A549 (cell line): ENCODE measurements at regions not wholly inside any gene's neighbourhood (a gene's known extent, or its start where the extent isn't known, plus 50 kb on each side); places are given as distances from the start of the nearest gene placed in this dataset.

Experiments used
- ATAC-seq, 2 experiments: fragments of 200-7000 bp in 1 of 2; fragments of >200 bp in 1 of 2; cut with Nextera tagmentation in 1 of 2; cut with Tn5 transposase in 1 of 2; 3 replicates each; pipeline versions ENCODE4 v1.8.0 to v1.9.1; 2018 to 2020; ENCODE audit warnings: mild to moderate bottlenecking in 1 of 2, moderate library complexity in 1 of 2
- CTCF ChIA-PET: fragments of 300-600 bp; sonication (Branson Sonifier 250); formaldehyde crosslinking; extraction: SDS; loops from one replicate; lab custom pipeline; 2021; ENCODE audit warnings: antibody characterized with exemption, inconsistent platforms; lab: Yijun Ruan, JAX
- POLR2A ChIA-PET: fragments of 350-600 bp; formaldehyde crosslinking; extraction: SDS; loops from one replicate; lab custom pipeline; 2021; ENCODE audit warnings: antibody characterized with exemption, inconsistent platforms; lab: Yijun Ruan, JAX
- DNase-seq, 2 experiments: peaks; one replicate each; pipeline versions ENCODE4 v3.0.0 to v3.0.0-alpha.2; 2011 to 2016; ENCODE audit warnings: low read depth in 1 of 2, low spot score in 1 of 2
- FAIRE-seq: peaks from 2 replicates; lab custom pipeline; 2011; peaks lifted over from hg19 to GRCh38; lab: Jason Lieb, UNC
- H3K27ac ChIP-seq, 2 experiments: fragments of >200 bp; sonication (Bioruptor Twin); formaldehyde crosslinking; 3 replicates each; pipeline ENCODE4 v1.5.1; 2016 to 2017
- H3K4me1 ChIP-seq: fragments of >200 bp; sonication (Bioruptor Twin); formaldehyde crosslinking; 3 replicates; pipeline ENCODE4 v1.6.1; 2016
- H3K4me2 ChIP-seq: fragments of >200 bp; sonication (Bioruptor Twin); formaldehyde crosslinking; 3 replicates; pipeline ENCODE4 v1.6.1; 2016
- H3K4me3 ChIP-seq: fragments of >200 bp; sonication (Bioruptor Twin); formaldehyde crosslinking; 3 replicates; pipeline ENCODE4 v1.5.1; 2016
- H3K9me3 ChIP-seq: fragments of >200 bp; sonication (Bioruptor Twin); formaldehyde crosslinking; 3 replicates; pipeline ENCODE4 v1.6.1; 2016
- BHLHE40 ChIP-seq: IDR thresholded peaks from 2 replicates; pipeline ENCODE4 v1.6.1; 2012; ENCODE audit warnings: low read depth, low read length, inconsistent platforms
- CBX2 ChIP-seq: fragments of 200-600 bp; sonication (generic); IDR thresholded peaks from 2 replicates; pipeline ENCODE4 v1.6.1; 2016; ENCODE audit warnings: low read depth, mild to moderate bottlenecking, borderline replicate concordance
- CBX8 ChIP-seq: fragments of 200-600 bp; sonication (generic); IDR thresholded peaks from 2 replicates; pipeline ENCODE4 v1.6.1; 2016
- CHD2 ChIP-seq: fragments of 150-350 bp; IDR thresholded peaks from 2 replicates; pipeline ENCODE4 v1.6.1; 2014; ENCODE audit warnings: low read length; ENCODE audit not compliant: partially characterized antibody
- CHD4 ChIP-seq: fragments of 200-600 bp; sonication (generic); IDR thresholded peaks from 2 replicates; pipeline ENCODE4 v1.6.1; 2016; ENCODE audit warnings: antibody characterized with exemption, mild to moderate bottlenecking, borderline replicate concordance
- EP300 ChIP-seq, 2 experiments: fragments of >200 bp; sonication (Bioruptor Twin); formaldehyde crosslinking; IDR thresholded peaks; 2 replicates in 1 of 2; 3 replicates in 1 of 2; pipeline ENCODE4 v1.6.1; 2016 to 2017
- HDAC2 ChIP-seq: fragments of 200-600 bp; sonication (generic); IDR thresholded peaks from 2 replicates; pipeline ENCODE4 v1.6.1; 2016
- HEYL ChIP-seq: fragments of 250-450 bp; sonication (Bioruptor Pico); IDR thresholded peaks from 2 replicates; pipeline ENCODE4 v1.8.0; 2021; ENCODE audit warnings: mild to moderate bottlenecking, moderate library complexity
- HOXA7 ChIP-seq: fragments of 250-450 bp; sonication (Bioruptor Pico); IDR thresholded peaks from 2 replicates; pipeline ENCODE4 v1.5.0; 2020; ENCODE audit warnings: mild to moderate bottlenecking, moderate library complexity
- HOXB5 ChIP-seq: fragments of 250-450 bp; sonication (Bioruptor Pico); IDR thresholded peaks from 2 replicates; pipeline ENCODE4 v1.5.0; 2020; ENCODE audit warnings: mild to moderate bottlenecking, moderate library complexity
- JUN ChIP-seq, 2 experiments: fragments of >200 bp; sonication (Bioruptor Twin); formaldehyde crosslinking; IDR thresholded peaks; 2 replicates in 1 of 2; 3 replicates in 1 of 2; pipeline ENCODE4 v1.6.1; 2016 to 2017
- KDM1A ChIP-seq: fragments of 200-600 bp; sonication (generic); IDR thresholded peaks from 2 replicates; pipeline ENCODE4 v1.6.1; 2016; ENCODE audit warnings: low read depth, mild to moderate bottlenecking
- KDM5A ChIP-seq: fragments of 200-600 bp; sonication (generic); IDR thresholded peaks from 2 replicates; pipeline ENCODE4 v1.6.1; 2016; ENCODE audit warnings: antibody characterized with exemption, mild to moderate bottlenecking
- NR3C1 ChIP-seq: fragments of >200 bp; sonication (Bioruptor Twin); formaldehyde crosslinking; IDR thresholded peaks from 3 replicates; pipeline ENCODE4 v1.6.1; 2017
- POLR2A ChIP-seq: IDR thresholded peaks from 2 replicates; pipeline ENCODE4 v1.6.1; 2012; ENCODE audit warnings: mild to moderate bottlenecking, low read length
- POLR2AphosphoS2 ChIP-seq: conservative IDR thresholded peaks from 2 replicates; pipeline ENCODE4 v1.6.1; 2012; ENCODE audit warnings: low read length, improper control_type of control experiment, inconsistent platforms
- RFX5 ChIP-seq: fragments of 450-650 bp; IDR thresholded peaks from 2 replicates; pipeline ENCODE4 v1.7.1; 2014; ENCODE audit warnings: antibody characterized with exemption, mild to moderate bottlenecking, moderate library complexity
- SMC3 ChIP-seq: fragments of >200 bp; sonication (Bioruptor Twin); formaldehyde crosslinking; IDR thresholded peaks from 3 replicates; pipeline ENCODE4 v1.6.1; 2018; ENCODE audit warnings: inconsistent platforms
- SREBF2 ChIP-seq: fragments of 450-650 bp; IDR thresholded peaks from 2 replicates; pipeline ENCODE4 v1.6.1; 2014; ENCODE audit warnings: mild to moderate bottlenecking, moderate library complexity
- TFCP2L1 ChIP-seq: fragments of 250-450 bp; sonication (Bioruptor Pico); IDR thresholded peaks from 2 replicates; pipeline ENCODE4 v1.5.0; 2021; ENCODE audit warnings: mild to moderate bottlenecking
- ZFP36 ChIP-seq: fragments of 450-650 bp; IDR thresholded peaks from 2 replicates; pipeline ENCODE4 v1.6.1; 2014; ENCODE audit warnings: borderline replicate concordance; ENCODE audit not compliant: partially characterized antibody
- WGBS: methylation state at CpG from one replicate; pipeline ENCODE4 v1.1.6; 2017; ENCODE audit errors: missing lambda C conversion rate; 5-methylcytosine and 5-hydroxymethylcytosine counted together
- TF ChIP-seq, protein P1 (sequence below): IDR thresholded peaks from 2 replicates; pipeline ENCODE4 v1.6.1; 2012; ENCODE audit warnings: low read depth, borderline replicate concordance
- TF ChIP-seq, protein P2 (sequence below): fragments of 250-450 bp; sonication (Bioruptor Pico); IDR thresholded peaks from 2 replicates; pipeline ENCODE4 v1.5.0; 2021; ENCODE audit warnings: mild to moderate bottlenecking, moderate library complexity, borderline replicate concordance
- TF ChIP-seq, protein P3 (sequence below): fragments of >200 bp; sonication (Bioruptor Twin); formaldehyde crosslinking; IDR thresholded peaks from 2 replicates; pipeline ENCODE4 v1.6.1; 2016
- TF ChIP-seq, protein P4 (sequence below): IDR thresholded peaks from 2 replicates; pipeline ENCODE4 v1.6.1; 2012
- TF ChIP-seq, protein P5 (sequence below): fragments of >200 bp; sonication (Bioruptor Twin); formaldehyde crosslinking; IDR thresholded peaks from 3 replicates; pipeline ENCODE4 v1.5.1; 2016
- TF ChIP-seq, protein P6 (sequence below): fragments of 150-350 bp; IDR thresholded peaks from 2 replicates; pipeline ENCODE4 v1.6.1; 2014; ENCODE audit warnings: low read depth, mild to moderate bottlenecking, low read length

DNA sequence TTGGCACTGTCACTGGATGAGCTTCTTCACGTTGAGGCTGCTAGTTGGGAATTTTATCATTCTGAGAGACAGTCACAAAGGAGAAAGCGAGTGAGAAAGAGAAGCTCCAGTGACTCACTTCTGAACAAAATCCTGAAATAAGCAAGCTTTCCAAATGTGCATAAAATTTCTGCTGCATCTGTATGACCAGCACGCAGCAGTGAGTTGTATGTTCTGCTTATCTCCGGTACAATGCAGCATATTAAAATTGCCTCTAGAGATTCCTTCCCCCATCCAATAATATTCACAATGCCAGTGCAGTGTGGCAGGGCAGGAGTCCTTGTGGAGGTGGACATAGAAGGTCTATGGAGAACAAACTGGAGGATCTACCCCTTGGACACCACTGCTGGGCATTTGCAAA lies 290.5 kb downstream of the ADGB start:
- FAIRE-seq (no peak), DNase-seq (no peak), ATAC-seq (no peak)
- H3K27ac ChIP-seq = no peak overlapping the region
- H3K4me3 ChIP-seq = no peak overlapping the region
- WGBS = 87% methylated on average over 4 of the region's 4 CpGs
- CTCF ChIA-PET = interaction anchor here (1.2 to 1.7 kb wide), 2 partner anchors 12 to 27 kb away, joined by 3 to 7 read pairs; no protein-coding TSS in a partner anchor
- H3K4me2 ChIP-seq = no peak overlapping the region
- POLR2A ChIA-PET = no interaction called here
- no peaks in the 10 kb centered on the region for H3K9me3 ChIP-seq
- peaks cover 10% of the 10 kb centered on the region; the same call in 1 of the 3 replicates for H3K4me1 ChIP-seq
- TF ChIP-seq CHD2 = no peak
- no peak for TF ChIP-seq JUN (IDR thresholded peaks at IDR 0.05)
- TF ChIP-seq HEYL (CRISPR knock-in tag) = no peak
- no peak for TF ChIP-seq RFX5
- no peak for TF ChIP-seq POLR2A
- TF ChIP-seq ZFP36 = no peak
- no peak for TF ChIP-seq HOXB5 (CRISPR knock-in tag)
- no peak for TF ChIP-seq KDM5A
- TF ChIP-seq HOXA7 (CRISPR knock-in tag) = no peak
- TF ChIP-seq, protein P1, sequence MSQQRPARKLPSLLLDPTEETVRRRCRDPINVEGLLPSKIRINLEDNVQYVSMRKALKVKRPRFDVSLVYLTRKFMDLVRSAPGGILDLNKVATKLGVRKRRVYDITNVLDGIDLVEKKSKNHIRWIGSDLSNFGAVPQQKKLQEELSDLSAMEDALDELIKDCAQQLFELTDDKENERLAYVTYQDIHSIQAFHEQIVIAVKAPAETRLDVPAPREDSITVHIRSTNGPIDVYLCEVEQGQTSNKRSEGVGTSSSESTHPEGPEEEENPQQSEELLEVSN = no peak

DNA sequence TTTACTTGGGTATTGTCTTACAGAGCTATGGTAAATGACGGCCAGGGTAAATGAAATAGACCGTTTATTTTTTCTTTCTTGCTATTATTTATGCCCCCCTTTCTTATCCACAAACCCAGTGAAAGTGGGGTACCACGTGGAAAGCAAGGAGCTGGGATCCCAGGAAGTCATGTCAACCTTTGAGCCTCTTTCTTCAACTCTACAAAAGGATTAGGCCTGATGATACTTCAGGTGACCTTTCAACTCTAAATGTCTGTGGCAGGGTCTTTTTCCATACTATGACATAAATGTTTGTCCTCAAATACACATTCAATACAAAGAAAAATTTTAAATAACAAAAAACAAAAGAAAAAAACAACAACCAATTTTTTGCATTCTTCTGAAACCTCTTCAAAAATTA lies 291.4 kb downstream of the ADGB start:
- no peak for TF ChIP-seq CHD4
- no peak for TF ChIP-seq NR3C1
- TF ChIP-seq BHLHE40 = no peak
- no peak for TF ChIP-seq POLR2AphosphoS2
- TF ChIP-seq, protein P2, sequence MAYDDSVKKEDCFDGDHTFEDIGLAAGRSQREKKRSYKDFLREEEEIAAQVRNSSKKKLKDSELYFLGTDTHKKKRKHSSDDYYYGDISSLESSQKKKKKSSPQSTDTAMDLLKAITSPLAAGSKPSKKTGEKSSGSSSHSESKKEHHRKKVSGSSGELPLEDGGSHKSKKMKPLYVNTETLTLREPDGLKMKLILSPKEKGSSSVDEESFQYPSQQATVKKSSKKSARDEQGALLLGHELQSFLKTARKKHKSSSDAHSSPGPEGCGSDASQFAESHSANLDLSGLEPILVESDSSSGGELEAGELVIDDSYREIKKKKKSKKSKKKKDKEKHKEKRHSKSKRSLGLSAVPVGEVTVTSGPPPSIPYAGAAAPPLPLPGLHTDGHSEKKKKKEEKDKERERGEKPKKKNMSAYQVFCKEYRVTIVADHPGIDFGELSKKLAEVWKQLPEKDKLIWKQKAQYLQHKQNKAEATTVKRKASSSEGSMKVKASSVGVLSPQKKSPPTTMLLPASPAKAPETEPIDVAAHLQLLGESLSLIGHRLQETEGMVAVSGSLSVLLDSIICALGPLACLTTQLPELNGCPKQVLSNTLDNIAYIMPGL (CRISPR knock-in tag) = no peak
- no peak for TF ChIP-seq CBX8
- TF ChIP-seq, protein P3, sequence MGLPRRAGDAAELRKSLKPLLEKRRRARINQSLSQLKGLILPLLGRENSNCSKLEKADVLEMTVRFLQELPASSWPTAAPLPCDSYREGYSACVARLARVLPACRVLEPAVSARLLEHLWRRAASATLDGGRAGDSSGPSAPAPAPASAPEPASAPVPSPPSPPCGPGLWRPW = no peak
- TF ChIP-seq CHD2 = no peak
- TF ChIP-seq HOXA7 (CRISPR knock-in tag) = no peak
- no peak for TF ChIP-seq EP300 (IDR thresholded peaks at IDR 0.05)
- no peak for TF ChIP-seq SREBF2
- TF ChIP-seq TFCP2L1 (CRISPR knock-in tag) = no peak
- no peak for TF ChIP-seq CBX2
- no peak for TF ChIP-seq KDM1A
- TF ChIP-seq, protein P4, sequence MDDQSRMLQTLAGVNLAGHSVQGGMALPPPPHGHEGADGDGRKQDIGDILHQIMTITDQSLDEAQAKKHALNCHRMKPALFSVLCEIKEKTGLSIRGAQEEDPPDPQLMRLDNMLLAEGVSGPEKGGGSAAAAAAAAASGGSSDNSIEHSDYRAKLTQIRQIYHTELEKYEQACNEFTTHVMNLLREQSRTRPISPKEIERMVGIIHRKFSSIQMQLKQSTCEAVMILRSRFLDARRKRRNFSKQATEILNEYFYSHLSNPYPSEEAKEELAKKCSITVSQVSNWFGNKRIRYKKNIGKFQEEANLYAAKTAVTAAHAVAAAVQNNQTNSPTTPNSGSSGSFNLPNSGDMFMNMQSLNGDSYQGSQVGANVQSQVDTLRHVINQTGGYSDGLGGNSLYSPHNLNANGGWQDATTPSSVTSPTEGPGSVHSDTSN = no peak
- no peak for TF ChIP-seq POLR2A
- TF ChIP-seq, protein P5, sequence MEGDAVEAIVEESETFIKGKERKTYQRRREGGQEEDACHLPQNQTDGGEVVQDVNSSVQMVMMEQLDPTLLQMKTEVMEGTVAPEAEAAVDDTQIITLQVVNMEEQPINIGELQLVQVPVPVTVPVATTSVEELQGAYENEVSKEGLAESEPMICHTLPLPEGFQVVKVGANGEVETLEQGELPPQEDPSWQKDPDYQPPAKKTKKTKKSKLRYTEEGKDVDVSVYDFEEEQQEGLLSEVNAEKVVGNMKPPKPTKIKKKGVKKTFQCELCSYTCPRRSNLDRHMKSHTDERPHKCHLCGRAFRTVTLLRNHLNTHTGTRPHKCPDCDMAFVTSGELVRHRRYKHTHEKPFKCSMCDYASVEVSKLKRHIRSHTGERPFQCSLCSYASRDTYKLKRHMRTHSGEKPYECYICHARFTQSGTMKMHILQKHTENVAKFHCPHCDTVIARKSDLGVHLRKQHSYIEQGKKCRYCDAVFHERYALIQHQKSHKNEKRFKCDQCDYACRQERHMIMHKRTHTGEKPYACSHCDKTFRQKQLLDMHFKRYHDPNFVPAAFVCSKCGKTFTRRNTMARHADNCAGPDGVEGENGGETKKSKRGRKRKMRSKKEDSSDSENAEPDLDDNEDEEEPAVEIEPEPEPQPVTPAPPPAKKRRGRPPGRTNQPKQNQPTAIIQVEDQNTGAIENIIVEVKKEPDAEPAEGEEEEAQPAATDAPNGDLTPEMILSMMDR = no peak
- TF ChIP-seq, protein P6, sequence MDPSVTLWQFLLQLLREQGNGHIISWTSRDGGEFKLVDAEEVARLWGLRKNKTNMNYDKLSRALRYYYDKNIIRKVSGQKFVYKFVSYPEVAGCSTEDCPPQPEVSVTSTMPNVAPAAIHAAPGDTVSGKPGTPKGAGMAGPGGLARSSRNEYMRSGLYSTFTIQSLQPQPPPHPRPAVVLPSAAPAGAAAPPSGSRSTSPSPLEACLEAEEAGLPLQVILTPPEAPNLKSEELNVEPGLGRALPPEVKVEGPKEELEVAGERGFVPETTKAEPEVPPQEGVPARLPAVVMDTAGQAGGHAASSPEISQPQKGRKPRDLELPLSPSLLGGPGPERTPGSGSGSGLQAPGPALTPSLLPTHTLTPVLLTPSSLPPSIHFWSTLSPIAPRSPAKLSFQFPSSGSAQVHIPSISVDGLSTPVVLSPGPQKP = no peak
- no peak for TF ChIP-seq SMC3
- TF ChIP-seq HDAC2 = no peak
- 63% methylated on average over 3 of the region's 3 CpGs for WGBS
- no peaks in the 10 kb centered on the region for H3K9me3 ChIP-seq
- H3K4me1 ChIP-seq = peaks cover 2% of the 10 kb centered on the region; the same call in 1 of the 3 replicates
- no peak overlapping the region for H3K27ac ChIP-seq
- no peak overlapping the region for H3K4me2 ChIP-seq
- DNase-seq (no peak), ATAC-seq (no peak), FAIRE-seq (no peak)
- ChIA-PET CTCF (no interaction called here), POLR2A (no interaction called here)
- H3K4me3 ChIP-seq = no peak overlapping the region
